ENCODE measurements at regions not wholly inside any gene's neighbourhood (a gene's known extent, or its start where the extent isn't known, plus 50 kb on each side); places are given as distances from the start of the nearest gene placed in this dataset.
"Not testable (repeated sequence)": the region's sequence is repeated elsewhere in the genome, so short reads cannot be mapped to it uniquely, and the experiment has no call there.

DNA sequence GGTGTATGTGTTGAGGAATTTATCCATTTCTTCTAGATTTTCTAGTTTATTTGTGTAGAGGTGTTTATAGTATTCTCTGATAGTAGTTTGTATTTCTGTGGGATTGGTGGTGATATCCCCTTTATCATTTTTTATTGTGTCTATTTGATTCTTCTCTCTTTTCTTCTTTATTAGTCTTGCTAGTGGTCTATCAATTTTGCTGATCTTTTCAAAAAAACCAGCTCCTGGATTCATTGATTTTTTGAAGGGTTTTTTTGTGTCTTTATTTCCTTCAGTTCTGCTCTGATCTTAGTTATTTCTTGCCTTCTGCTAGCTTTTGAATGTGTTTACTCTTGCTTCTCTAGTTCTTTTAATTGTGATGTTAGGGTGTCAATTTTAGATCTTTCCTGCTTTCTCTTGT lies 424.6 kb upstream of the PODXL start:
- H3K9me1 ChIP-seq (ENCODE audit: control insufficient read depth, insufficient read depth, low read length); in situ Hi-C loops (cut with MboI); H3K36me3 ChIP-seq (ENCODE audit: control insufficient read depth, insufficient read depth, low read length); H3K9ac ChIP-seq (ENCODE audit: insufficient read depth in 1 of 2, low read depth in 2 of 2, low read length in 2 of 2); CTCF ChIA-PET (ENCODE audit: low intra/inter-chr PET ratio); H3K79me2 ChIP-seq (ENCODE audit: control insufficient read depth, insufficient read depth, low read length); intact Hi-C loops (cut with micrococcal nuclease); BruUV-seq (replicated peaks); H3K4me1 ChIP-seq (replicated peaks in 1 of 2; ENCODE audit: control insufficient read depth in 2 of 2, insufficient read depth in 2 of 2, low read length in 2 of 2); POLR2A ChIA-PET; H4K20me1 ChIP-seq (replicated peaks; ENCODE audit: control insufficient read depth, insufficient read depth, low read length); H3K27me3 ChIP-seq (ENCODE audit: control insufficient read depth in 2 of 2, insufficient read depth in 2 of 2, low read length in 2 of 2); FAIRE-seq; DNase-seq (ENCODE audit: extremely low read depth in 1 of 4, low spot score in 3 of 4); H3K9me3 ChIP-seq (replicated peaks; ENCODE audit: control insufficient read depth, insufficient read depth, low read depth, low read length); H3K27ac ChIP-seq (ENCODE audit: extremely low read depth, low read depth, low read length); ATAC-seq; H3K4me2 ChIP-seq (ENCODE audit: insufficient read depth, low read length); H2AFZ ChIP-seq (ENCODE audit: low read depth, low read length); H3K4me3 ChIP-seq: not testable (repeated sequence)
- TF ChIP-seq ZNF316 (IDR thresholded peaks at IDR 0.05) (peak; percentile 87), C11orf30 (IDR thresholded peaks at IDR 0.05; ENCODE audit: low read depth) (peak; percentile 50; the same call in 1 of the 2 replicates), MAFG (tag; conservative IDR thresholded peaks at IDR 0.05) (peak; percentile 53)

DNA sequence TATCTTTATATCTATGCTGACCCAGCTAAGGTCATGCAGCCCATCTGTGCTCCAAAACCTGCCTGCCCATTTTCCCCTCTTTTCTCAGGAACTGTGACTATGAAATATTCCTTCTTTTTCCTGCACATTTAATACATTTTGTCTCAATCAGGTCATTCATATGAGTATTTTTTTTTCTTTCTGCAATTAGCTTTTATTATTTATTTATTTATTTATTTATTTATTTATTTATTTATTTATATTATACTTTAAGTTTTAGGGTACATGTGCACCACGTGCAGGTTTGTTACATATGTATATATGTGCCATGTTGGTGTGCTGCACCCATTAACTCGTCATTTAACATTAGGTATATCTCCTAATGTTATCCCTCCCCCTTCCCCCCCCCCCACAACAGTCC lies 421.7 kb upstream of the PODXL start:
- ATAC-seq; CTCF ChIA-PET (ENCODE audit: low intra/inter-chr PET ratio); H4K20me1 ChIP-seq (replicated peaks; ENCODE audit: control insufficient read depth, insufficient read depth, low read length); H3K36me3 ChIP-seq (ENCODE audit: control insufficient read depth, insufficient read depth, low read length); H2AFZ ChIP-seq (ENCODE audit: low read depth, low read length); BruUV-seq (replicated peaks); H3K4me3 ChIP-seq; DNase-seq (ENCODE audit: extremely low read depth in 1 of 4, low spot score in 3 of 4); H3K27me3 ChIP-seq (ENCODE audit: control insufficient read depth in 2 of 2, insufficient read depth in 2 of 2, low read length in 2 of 2); FAIRE-seq; H3K9me1 ChIP-seq (ENCODE audit: control insufficient read depth, insufficient read depth, low read length); H3K79me2 ChIP-seq (ENCODE audit: control insufficient read depth, insufficient read depth, low read length); H3K9me3 ChIP-seq (replicated peaks; ENCODE audit: control insufficient read depth, insufficient read depth, low read depth, low read length); H3K9ac ChIP-seq (ENCODE audit: insufficient read depth in 1 of 2, low read depth in 2 of 2, low read length in 2 of 2); POLR2A ChIA-PET; H3K27ac ChIP-seq (ENCODE audit: extremely low read depth, low read depth, low read length); H3K4me2 ChIP-seq (ENCODE audit: insufficient read depth, low read length); in situ Hi-C loops (cut with MboI); intact Hi-C loops (cut with micrococcal nuclease); H3K4me1 ChIP-seq (replicated peaks in 1 of 2; ENCODE audit: control insufficient read depth in 2 of 2, insufficient read depth in 2 of 2, low read length in 2 of 2): not testable (repeated sequence)
- 0% methylated on average over 1 of the region's 2 CpGs for WGBS (ENCODE audit: insufficient coverage, low coverage, missing lambda C conversion rate)
